Astrocyte (in vitro differentiated cells and primary cell): ENCODE measurements at regions not wholly inside any gene's neighbourhood (a gene's known extent, or its start where the extent isn't known, plus 50 kb on each side); places are given as distances from the start of the nearest gene placed in this dataset.

Experiments
- DNase-seq: peaks from one replicate; pipeline ENCODE4 v3.0.0-alpha.2; 2010; ENCODE audit warnings: low read depth
- FAIRE-seq: peaks from 2 replicates; lab custom pipeline; 2011; peaks lifted over from hg19 to GRCh38; lab: Jason Lieb, UNC
- H2AFZ ChIP-seq: 2 replicates; pipeline ENCODE4 v1.6.0; 2012; ENCODE audit warnings: low read depth, low read length, inconsistent platforms
- H3K27ac ChIP-seq: 2 replicates; pipeline ENCODE4 v1.5.1; 2011; ENCODE audit warnings: low read depth, low read length, inconsistent platforms
- H3K27me3 ChIP-seq: 2 replicates; pipeline ENCODE4 v1.6.0; 2011; ENCODE audit warnings: low read length, inconsistent platforms; ENCODE audit not compliant: insufficient read depth
- H3K36me3 ChIP-seq: 2 replicates; pipeline ENCODE4 v1.5.1; 2011; ENCODE audit warnings: low read length, inconsistent platforms; ENCODE audit not compliant: insufficient read depth
- H3K4me1 ChIP-seq: 2 replicates; pipeline ENCODE4 v1.5.1; 2011; ENCODE audit warnings: low read length, inconsistent platforms; ENCODE audit not compliant: insufficient read depth
- H3K4me2 ChIP-seq: 2 replicates; pipeline ENCODE4 v1.6.0; 2012; ENCODE audit warnings: low read length, inconsistent platforms
- H3K4me3 ChIP-seq: 2 replicates; pipeline ENCODE4 v1.5.1; 2011; ENCODE audit warnings: low read depth, mild to moderate bottlenecking, low read length, inconsistent platforms; ENCODE audit not compliant: insufficient read depth
- H3K79me2 ChIP-seq: 2 replicates; pipeline ENCODE4 v1.6.0; 2012; ENCODE audit warnings: mild to moderate bottlenecking, low read length, inconsistent platforms; ENCODE audit not compliant: insufficient read depth
- H3K9ac ChIP-seq: 2 replicates; pipeline ENCODE4 v1.6.0; 2012; ENCODE audit warnings: mild to moderate bottlenecking, low read length, inconsistent platforms
- H3K9me3 ChIP-seq: 2 replicates; pipeline ENCODE4 v1.5.1; 2012; ENCODE audit warnings: low read depth, mild to moderate bottlenecking, low read length, inconsistent platforms; ENCODE audit not compliant: insufficient read depth
- H4K20me1 ChIP-seq: 2 replicates; pipeline ENCODE4 v1.6.0; 2012; ENCODE audit warnings: low read length, inconsistent platforms; ENCODE audit not compliant: insufficient read depth
- H3K27ac Mint-ChIP-seq: one replicate; pipeline ENCODE4 v1.8.0; 2021; ENCODE audit warnings: mild to moderate bottlenecking, mixed read lengths; ENCODE audit not compliant: unreplicated experiment
- H3K27me3 Mint-ChIP-seq: one replicate; pipeline ENCODE4 v1.8.0; 2021; ENCODE audit warnings: low read depth, mixed read lengths; ENCODE audit not compliant: unreplicated experiment
- H3K36me3 Mint-ChIP-seq: one replicate; pipeline ENCODE4 v1.8.0; 2021; ENCODE audit warnings: low read depth, mixed read lengths; ENCODE audit not compliant: unreplicated experiment
- H3K4me1 Mint-ChIP-seq: one replicate; pipeline ENCODE4 v1.8.0; 2021; ENCODE audit warnings: low read depth, mixed read lengths; ENCODE audit not compliant: unreplicated experiment
- H3K4me3 Mint-ChIP-seq: one replicate; pipeline ENCODE4 v1.8.0; 2021; ENCODE audit warnings: mild to moderate bottlenecking, moderate library complexity, mixed read lengths; ENCODE audit not compliant: unreplicated experiment
- H3K9me3 Mint-ChIP-seq: one replicate; pipeline ENCODE4 v1.8.0; 2021; ENCODE audit warnings: mild to moderate bottlenecking, mixed read lengths; ENCODE audit not compliant: unreplicated experiment
- EZH2 ChIP-seq: IDR thresholded peaks from 2 replicates; pipeline ENCODE4 v1.6.1; 2012; ENCODE audit warnings: mild to moderate bottlenecking, low read length, inconsistent platforms; ENCODE audit not compliant: insufficient read depth
- TF ChIP-seq, protein P1 (sequence below): IDR thresholded peaks from 2 replicates; pipeline ENCODE4 v1.5.1; 2011; ENCODE audit warnings: low read depth, mild to moderate bottlenecking, inconsistent platforms, low read length, moderate library complexity; ENCODE audit not compliant: insufficient read depth

DNA sequence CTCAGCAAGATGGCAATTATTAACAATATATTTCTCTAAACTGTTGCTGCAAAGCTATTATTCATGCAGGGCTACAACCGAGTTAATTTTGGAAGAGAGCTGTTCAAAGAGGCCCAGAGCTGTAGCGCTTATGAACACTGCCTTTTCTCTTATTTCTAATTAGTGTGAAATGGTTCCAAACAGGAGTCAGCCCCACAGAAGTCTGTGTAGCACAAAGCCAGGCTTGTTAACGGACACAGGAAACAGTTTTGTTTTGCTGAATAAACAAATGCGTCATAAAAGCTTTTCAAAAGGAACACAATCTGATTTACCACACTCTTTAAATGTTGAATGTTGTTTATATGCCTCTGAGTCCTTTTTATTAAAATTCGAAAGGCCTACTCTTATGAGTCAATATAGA lies 396.5 kb downstream of the ANXA1 start:
- no peaks in the 10 kb centered on the region for H3K4me1 ChIP-seq
- Mint-ChIP-seq H3K27me3 (no peaks in the 10 kb centered on the region), H3K27ac (no peak overlapping the region), H3K36me3 (no peaks in the 10 kb centered on the region), H3K4me3 (no peak overlapping the region), H3K4me1 (no peaks in the 10 kb centered on the region), H3K9me3 (no peaks in the 10 kb centered on the region)
- H3K79me2 ChIP-seq = no peaks in the 10 kb centered on the region
- FAIRE-seq = no peak
- no peak overlapping the region for H3K9ac ChIP-seq
- H3K36me3 ChIP-seq = no peaks in the 10 kb centered on the region
- peak overlapping the region; percentile 55 for H3K4me2 ChIP-seq
- H3K27ac ChIP-seq = no peak overlapping the region
- no peak for TF ChIP-seq EZH2
- TF ChIP-seq, protein P1, sequence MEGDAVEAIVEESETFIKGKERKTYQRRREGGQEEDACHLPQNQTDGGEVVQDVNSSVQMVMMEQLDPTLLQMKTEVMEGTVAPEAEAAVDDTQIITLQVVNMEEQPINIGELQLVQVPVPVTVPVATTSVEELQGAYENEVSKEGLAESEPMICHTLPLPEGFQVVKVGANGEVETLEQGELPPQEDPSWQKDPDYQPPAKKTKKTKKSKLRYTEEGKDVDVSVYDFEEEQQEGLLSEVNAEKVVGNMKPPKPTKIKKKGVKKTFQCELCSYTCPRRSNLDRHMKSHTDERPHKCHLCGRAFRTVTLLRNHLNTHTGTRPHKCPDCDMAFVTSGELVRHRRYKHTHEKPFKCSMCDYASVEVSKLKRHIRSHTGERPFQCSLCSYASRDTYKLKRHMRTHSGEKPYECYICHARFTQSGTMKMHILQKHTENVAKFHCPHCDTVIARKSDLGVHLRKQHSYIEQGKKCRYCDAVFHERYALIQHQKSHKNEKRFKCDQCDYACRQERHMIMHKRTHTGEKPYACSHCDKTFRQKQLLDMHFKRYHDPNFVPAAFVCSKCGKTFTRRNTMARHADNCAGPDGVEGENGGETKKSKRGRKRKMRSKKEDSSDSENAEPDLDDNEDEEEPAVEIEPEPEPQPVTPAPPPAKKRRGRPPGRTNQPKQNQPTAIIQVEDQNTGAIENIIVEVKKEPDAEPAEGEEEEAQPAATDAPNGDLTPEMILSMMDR = no peak
- H4K20me1 ChIP-seq = no peaks in the 10 kb centered on the region
- no peaks in the 10 kb centered on the region for H3K27me3 ChIP-seq
- no peak for DNase-seq
- H3K9me3 ChIP-seq = no peaks in the 10 kb centered on the region
- H3K4me3 ChIP-seq = no peak overlapping the region
- peak overlapping the region; percentile 34 for H2AFZ ChIP-seq

DNA sequence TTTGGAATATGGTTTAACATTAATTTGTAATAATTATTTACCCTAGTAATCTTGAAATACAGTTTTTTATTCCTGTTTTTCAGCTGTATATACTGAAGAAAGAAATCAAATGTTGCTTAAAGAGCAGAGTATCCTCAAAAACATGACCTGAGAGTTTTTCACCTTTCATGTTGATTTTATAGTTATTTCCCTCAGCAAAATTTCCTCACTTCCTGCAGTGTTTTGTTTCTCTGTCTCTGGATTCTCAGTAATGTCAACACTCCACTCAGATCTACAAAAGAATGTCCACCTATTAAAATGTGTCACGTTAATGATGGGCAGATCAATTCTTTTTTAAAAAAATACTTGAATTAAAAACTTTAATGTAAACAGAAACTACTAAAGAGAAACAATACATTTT lies 398.3 kb downstream of the ANXA1 start:
- Mint-ChIP-seq H3K27me3 (no peaks in the 10 kb centered on the region), H3K4me3 (no peak overlapping the region), H3K27ac (no peak overlapping the region), H3K9me3 (no peaks in the 10 kb centered on the region), H3K36me3 (no peaks in the 10 kb centered on the region), H3K4me1 (no peaks in the 10 kb centered on the region)
- Histone ChIP-seq H3K27me3 (no peaks in the 10 kb centered on the region), H3K4me2 (no peak overlapping the region), H3K9me3 (no peaks in the 10 kb centered on the region), H3K79me2 (no peaks in the 10 kb centered on the region), H3K4me3 (no peak overlapping the region), H4K20me1 (no peaks in the 10 kb centered on the region), H3K4me1 (no peaks in the 10 kb centered on the region), H3K9ac (no peak overlapping the region), H3K27ac (no peak overlapping the region), H2AFZ (no peak overlapping the region), H3K36me3 (no peaks in the 10 kb centered on the region)
- DNase-seq (no peak), FAIRE-seq (no peak)
- no peak for TF ChIP-seq EZH2
- TF ChIP-seq, protein P1 = no peak

DNA sequence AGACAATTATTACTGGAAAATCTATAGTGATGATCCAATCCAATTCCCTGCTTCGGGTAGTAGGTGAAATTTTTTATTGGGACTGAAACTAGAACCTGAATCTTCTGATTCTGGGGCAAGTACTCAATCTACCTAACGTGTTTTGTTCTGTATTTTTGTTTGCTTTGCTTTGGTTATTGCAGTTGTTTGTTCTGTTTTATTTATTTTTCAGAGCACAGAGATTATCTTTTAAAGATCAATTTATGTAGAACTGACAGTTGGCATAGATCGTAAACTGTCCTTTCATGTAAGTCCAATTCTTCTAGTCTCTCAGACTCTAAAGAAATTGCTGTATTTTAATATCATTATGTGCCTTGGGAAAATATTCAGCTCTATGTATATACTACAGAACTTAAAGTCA lies 401.6 kb downstream of the ANXA1 start:
- Histone ChIP-seq H3K9ac (no peak overlapping the region), H2AFZ (no peak overlapping the region), H3K9me3 (no peaks in the 10 kb centered on the region), H3K4me2 (no peak overlapping the region), H3K36me3 (no peaks in the 10 kb centered on the region), H3K4me3 (no peak overlapping the region), H3K79me2 (no peaks in the 10 kb centered on the region), H4K20me1 (no peaks in the 10 kb centered on the region), H3K27me3 (no peaks in the 10 kb centered on the region), H3K27ac (no peak overlapping the region), H3K4me1 (no peaks in the 10 kb centered on the region)
- Mint-ChIP-seq H3K36me3 (no peaks in the 10 kb centered on the region), H3K27me3 (no peaks in the 10 kb centered on the region), H3K27ac (no peak overlapping the region), H3K4me1 (no peaks in the 10 kb centered on the region), H3K9me3 (no peaks in the 10 kb centered on the region), H3K4me3 (no peak overlapping the region)
- TF ChIP-seq, protein P1 = no peak
- TF ChIP-seq EZH2 = no peak
- DNase-seq (no peak), FAIRE-seq (no peak)
